ENCODE measurements at regions not wholly inside any gene's neighbourhood (a gene's known extent, or its start where the extent isn't known, plus 50 kb on each side); places are given as distances from the start of the nearest gene placed in this dataset.
"Not testable (repeated sequence)": the region's sequence is repeated elsewhere in the genome, so short reads cannot be mapped to it uniquely, and the experiment has no call there.

DNA sequence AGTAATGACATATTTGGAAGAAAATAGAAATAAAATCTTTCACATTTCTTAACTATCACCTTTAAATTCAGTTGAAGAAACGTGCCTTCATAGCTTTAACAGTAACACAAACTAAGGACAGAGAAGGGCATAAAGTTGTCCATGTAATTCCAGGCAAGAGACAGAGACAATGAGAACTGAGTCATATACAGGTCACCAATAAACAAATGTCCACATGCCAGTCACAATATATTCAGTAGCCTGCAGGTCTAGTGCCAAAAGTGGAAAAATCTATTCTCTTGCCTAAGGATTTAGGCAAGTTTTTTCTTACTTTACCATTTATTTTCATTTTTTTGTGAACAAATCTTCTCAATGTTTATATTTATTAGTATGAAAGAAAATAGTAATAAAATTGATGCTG, 1711.5 kb upstream of the NUDT12 start:
- no peak for DNase-seq

DNA sequence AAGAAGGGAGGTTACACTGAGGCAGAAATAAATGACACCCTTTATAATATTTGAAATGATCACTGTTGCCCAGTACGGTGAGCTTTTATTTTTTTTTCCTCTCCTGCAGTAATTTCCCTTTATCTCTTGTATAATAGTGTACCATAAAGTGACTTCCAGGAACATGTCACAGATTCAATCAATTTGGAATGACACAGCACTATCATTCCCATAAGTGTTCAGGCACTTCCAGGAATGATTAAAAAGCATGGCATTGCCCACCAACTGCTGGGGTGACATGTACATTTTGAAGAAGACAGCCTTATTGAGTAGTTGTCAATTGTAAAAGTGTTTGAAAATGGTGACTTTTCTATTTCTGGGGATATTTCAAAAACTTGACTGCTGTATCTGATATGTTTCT, 1700.9 kb upstream of the NUDT12 start:
- no peak for DNase-seq

DNA sequence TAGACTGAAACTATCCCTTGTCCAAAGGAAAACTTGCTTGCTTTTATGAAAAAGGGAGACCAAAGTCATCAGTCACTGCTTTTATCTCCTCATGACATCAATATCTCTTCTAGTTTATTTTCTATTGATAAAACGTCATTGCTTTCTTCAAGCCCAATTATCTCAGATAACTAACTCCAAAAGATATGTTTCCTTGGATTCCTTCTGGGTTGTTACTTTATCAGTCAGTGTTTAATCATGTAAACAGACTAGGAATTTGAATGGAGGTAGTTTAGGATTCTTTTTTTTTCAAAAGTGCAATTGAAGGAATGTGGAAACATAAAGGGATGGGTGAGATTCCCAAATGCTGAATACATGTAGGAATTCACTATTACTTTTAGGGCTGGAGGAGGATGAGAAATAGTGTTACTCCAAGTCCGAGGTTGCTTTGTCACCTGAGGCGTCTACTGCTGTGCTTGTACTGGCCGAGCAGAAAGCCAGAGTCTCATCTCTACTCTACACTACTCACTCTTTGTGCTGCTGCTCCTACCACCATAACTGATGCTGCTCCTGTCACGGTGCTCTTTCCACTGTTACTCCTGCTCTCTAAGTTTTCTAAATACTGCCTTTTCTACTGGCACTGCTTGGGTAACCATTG, 1697.1 kb upstream of the NUDT12 start:
- DNase-seq, result peak; percentile 13

GRCh38 chr5:105238561-105238960, 1676.0 kb upstream of the NUDT12 start:
- DNase-seq, result no peak

GRCh38 chr5:105230516-105231157, 1668.0 kb upstream of the NUDT12 start:
- peak; percentile 12 for DNase-seq

- no peak for DNase-seq
Observed at GRCh38 chr5:105218018-105218417, 1655.4 kb upstream of the NUDT12 start.

GRCh38 chr5:105213078-105213477, 1650.5 kb upstream of the NUDT12 start:
- no peak for DNase-seq

GRCh38 chr5:105207066-105207465, 1644.5 kb upstream of the NUDT12 start:
- no peak for DNase-seq

DNA sequence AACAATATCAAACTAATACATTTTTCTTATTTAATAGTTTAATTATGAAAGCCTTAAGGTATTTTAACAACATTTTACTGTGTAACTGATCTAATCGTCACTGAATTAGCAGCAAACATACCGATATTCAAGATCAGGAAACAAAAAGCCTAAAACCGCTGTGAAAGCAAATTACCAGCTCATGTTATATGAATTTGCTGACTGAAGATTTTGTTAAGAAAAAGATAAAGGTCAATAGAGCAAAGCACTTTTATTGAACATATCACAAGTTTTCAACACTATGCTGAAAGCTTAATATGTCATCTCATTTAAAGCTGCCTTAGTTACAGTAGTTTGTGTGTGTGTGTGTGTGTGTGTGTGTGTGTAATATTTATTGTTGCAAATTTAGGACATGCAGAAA, 1634.9 kb upstream of the NUDT12 start:
- no peak for DNase-seq

DNA sequence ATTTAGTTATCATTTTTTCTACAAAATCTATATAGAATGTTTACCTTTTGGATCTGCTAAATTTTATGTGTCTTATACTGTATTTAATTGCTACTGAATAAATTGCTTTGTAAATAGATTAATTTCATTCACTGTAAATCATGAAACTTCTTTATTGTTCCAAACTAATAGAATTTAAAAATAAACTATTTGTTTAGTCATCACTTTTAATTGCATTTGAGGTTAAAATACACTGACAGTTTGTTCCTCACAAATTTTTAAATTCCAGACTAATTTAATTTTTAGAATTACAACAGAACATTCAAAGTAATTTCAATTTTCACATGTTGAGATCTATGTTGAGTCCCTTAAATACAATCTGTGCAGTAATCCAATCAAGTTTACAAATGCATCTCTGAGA, 1633.2 kb upstream of the NUDT12 start:
- no peak for DNase-seq

DNA sequence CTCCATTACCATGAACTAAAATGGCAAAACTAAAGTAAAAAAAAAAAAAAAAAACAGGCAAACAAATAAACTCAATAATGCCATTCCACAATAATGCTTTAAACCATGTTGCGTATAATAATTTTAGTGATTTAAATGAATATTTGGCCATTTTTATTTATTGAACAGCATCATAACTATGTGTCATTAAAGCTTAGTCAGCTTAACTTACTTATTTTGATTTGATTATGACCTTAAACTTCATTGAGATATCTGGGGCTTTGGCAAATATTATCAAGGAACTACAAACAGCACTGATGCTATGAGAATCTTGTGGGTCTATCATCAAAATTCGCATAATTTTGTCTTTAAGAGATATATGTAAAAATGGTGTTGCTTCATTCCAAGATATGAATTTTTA, 1610.3 kb upstream of the NUDT12 start:
- DNase-seq, result no peak

DNA sequence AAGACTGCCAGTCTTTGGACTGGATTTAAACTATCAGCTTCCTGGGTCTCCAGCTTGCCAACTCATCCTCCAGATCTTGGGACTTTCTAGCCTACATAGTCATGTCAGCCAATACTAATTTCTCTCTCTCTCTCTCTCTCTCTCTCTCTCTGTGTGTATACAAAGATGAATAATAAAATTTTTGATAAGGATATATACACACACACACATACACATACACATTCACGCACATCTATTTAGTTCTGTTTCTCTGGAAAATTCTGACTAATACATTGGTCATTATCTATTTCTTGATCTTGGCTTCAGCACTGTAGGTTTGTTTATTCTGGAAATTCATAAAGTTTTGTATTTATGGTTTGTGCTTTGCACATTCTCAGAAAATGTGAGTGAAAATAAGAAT, 1606.2 kb upstream of the NUDT12 start:
- no peak for DNase-seq

GRCh38 chr5:105167092-105167491, 1604.5 kb upstream of the NUDT12 start:
- no peak for DNase-seq

DNA sequence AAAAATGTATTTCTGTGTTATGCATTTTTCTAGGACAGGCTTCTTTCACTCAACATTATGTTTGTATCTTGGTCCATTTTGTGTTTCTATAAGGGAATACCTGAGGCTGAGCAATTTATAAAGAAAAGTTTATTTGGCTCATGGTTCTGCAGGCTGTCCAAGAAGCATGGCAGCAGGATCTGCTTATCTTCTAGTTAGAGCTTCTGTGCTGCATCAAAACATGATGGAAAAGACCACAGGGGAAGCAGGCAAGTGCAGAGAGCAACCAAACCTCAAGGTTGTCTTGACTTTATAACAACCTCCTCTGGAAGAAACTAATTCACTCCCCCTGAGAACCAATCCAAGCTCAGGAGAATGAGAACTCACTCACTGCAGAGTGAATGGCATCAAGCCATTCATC, 1601.0 kb upstream of the NUDT12 start:
- DNase-seq, result no peak

GRCh38 chr5:105162557-105162956, 1600.0 kb upstream of the NUDT12 start:
- DNase-seq, result not testable (repeated sequence)

DNA sequence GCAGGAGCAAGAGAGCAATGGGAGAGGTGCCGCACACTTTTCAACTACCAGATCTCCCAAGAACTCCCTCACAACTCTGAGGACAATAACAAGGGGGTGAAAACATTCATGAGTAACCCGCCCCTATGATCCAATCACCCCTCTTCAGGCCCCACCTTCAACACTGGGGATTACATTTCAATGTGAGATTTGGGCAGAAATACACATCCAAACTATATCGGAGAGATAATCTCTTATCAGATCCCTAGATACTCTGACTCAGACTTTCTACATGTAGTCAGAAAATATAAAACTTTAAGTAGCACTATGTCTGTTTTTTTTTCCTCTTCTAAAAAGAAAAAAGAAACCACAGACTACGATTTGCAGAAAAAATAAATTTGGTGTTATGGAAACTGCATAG, 1595.9 kb upstream of the NUDT12 start:
- no peak for DNase-seq

DNA sequence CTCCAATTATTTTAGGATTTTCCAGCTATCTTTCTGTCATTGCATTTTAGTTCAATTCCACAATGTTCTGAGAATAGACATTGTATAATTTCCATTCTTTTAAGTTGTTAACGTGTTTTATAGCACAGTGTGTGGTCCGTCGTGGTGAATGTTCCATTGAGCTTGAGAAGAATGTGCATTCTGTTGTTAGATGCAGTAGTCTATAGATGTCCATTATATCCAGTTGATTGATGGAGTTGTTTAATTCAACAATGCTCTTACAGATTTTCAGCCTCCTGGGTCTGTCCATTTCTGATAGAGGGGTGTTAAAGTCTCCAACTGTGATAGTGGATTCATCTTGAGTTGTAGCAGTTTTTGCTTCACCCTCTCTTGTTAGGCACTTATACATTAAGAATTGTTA, 1587.7 kb upstream of the NUDT12 start:
- no peak for DNase-seq

DNA sequence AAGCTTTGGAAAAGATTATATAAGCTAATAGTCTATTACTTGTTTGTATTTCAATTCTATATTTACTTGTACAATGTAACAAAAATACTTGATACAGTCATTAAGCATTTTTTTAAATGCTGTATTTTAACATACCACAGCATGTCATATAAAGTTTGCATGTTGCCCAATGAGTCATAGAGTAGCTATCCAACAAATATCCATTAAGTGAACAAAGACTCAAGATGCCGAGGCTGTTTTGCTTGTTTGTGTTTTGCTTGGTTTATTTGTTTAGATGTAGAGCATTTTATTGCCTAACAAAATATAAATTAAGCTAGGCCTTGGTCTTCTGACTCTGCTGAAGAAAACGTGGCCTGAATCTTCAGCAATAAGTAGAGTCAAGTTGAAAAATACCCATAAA, 1584.3 kb upstream of the NUDT12 start:
- no peak for DNase-seq

GRCh38 chr5:105145152-105145551, 1582.6 kb upstream of the NUDT12 start:
- no peak for DNase-seq

GRCh38 chr5:105134328-105134727, 1571.7 kb upstream of the NUDT12 start:
- DNase-seq, result no peak

GRCh38 chr5:105133087-105133486, 1570.5 kb upstream of the NUDT12 start:
- DNase-seq, result no peak

GRCh38 chr5:105132581-105132980, 1570.0 kb upstream of the NUDT12 start:
- DNase-seq, result no peak

DNA sequence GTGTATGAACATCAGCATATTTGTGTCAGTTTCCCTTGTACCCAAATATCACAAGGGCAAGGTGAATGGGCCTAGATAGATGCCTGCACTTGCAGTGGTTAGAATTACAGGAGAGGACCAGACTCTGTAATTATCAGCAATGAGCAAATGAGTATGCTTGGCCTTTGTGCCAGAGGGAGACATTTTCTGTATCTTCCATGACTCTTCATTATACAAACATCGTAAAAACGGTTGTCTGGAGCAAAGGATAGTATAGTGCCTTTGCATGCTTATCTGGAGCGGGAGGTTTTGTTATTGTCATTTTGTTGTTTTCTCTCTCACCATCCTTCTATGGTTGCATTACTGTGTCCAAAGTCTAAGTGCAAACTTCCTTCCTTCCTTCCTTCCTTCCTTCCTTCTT, 1568.5 kb upstream of the NUDT12 start:
- DNase-seq, result no peak

GRCh38 chr5:105101577-105101976, 1539.0 kb upstream of the NUDT12 start:
- no peak for DNase-seq

DNA sequence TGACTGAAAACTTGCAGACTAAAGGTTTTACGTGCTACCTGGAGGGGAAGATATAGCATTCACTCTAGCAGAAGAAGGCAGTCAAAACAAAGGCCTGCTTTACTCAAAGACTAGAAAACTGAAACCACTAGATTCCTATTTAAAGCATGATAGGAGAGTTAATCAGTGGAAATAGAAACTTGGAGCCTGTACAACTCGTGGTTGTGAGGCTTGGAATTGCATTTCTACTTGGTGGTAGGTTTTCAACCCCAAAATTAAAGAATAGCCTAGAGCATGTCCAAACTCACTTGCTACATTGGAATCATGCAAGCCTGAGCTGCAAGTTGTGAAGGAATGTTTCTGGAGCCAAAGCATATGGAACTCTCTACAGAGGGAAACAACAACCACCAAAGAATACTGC, 1526.4 kb upstream of the NUDT12 start:
- no peak for DNase-seq

Measured in NCI-H226 (cell line).